K562 (cell line): ENCODE measurements at regions not wholly inside any gene's neighbourhood (a gene's known extent, or its start where the extent isn't known, plus 50 kb on each side); places are given as distances from the start of the nearest gene placed in this dataset.
A peak's percentile ranks its signal among the peaks of the same experiment; 100 is the strongest.

ENCODE experiments used
- ATAC-seq: fragments of 200-7000 bp; cut with Tn5 transposase; 3 replicates; pipeline ENCODE4 v1.9.1; 2020; ENCODE audit warnings: moderate library complexity
- BruUV-seq: library from RNA; stranded (reverse); fragments of 400-500 nt; replicated peaks from 2 replicates; lab custom pipeline; 2021; lab: Mats Ljungman, UMichigan
- CTCF ChIA-PET: fragments of 300-600 bp; formaldehyde crosslinking; extraction: SDS; loops from one replicate; lab custom pipeline; 2021; ENCODE audit warnings: low intra/inter-chr PET ratio; lab: Yijun Ruan, JAX
- POLR2A ChIA-PET: fragments of 300-600, 350-650 bp; sonication (Branson Sonifier 250); formaldehyde crosslinking; extraction: SDS; loops from one replicate; lab custom pipeline; 2021; ENCODE audit warnings: antibody characterized with exemption, inconsistent platforms; lab: Yijun Ruan, JAX
- DNase-seq, 4 experiments: peaks; one replicate each; pipeline versions ENCODE4 v3.0.0 to v3.0.0-alpha.2; 2011 to 2018; ENCODE audit warnings: low spot score in 3 of 4, mixed read lengths in 3 of 4; ENCODE audit errors: extremely low read depth in 1 of 4
- FAIRE-seq: peaks from 2 replicates; lab custom pipeline; 2011; peaks lifted over from hg19 to GRCh38; lab: Jason Lieb, UNC
- H2AFZ ChIP-seq: 2 replicates; pipeline ENCODE4 v1.6.0; 2011; ENCODE audit warnings: low read depth, low read length, control low read depth, inconsistent platforms
- H3K27ac ChIP-seq: fragments of 200-600 bp; 3 replicates; pipeline ENCODE4 v1.8.0; 2011; ENCODE audit warnings: low read depth, mild to moderate bottlenecking, control low read depth, inconsistent platforms, low read length, moderate library complexity, mixed read lengths; ENCODE audit errors: extremely low read depth
- H3K27me3 ChIP-seq, 2 experiments: fragments of 300-600 bp in 1 of 2; 2 replicates in 1 of 2; 3 replicates in 1 of 2; pipeline versions ENCODE4 v1.6.0 to v1.8.0; 2011; ENCODE audit warnings: inconsistent platforms in 2 of 2, low read length in 2 of 2, mild to moderate bottlenecking in 1 of 2, mixed read lengths in 1 of 2, moderate library complexity in 1 of 2; ENCODE audit not compliant: control insufficient read depth in 2 of 2, insufficient read depth in 2 of 2
- H3K36me3 ChIP-seq: fragments of 300-600 bp; 3 replicates; pipeline ENCODE4 v1.8.0; 2011; ENCODE audit warnings: mild to moderate bottlenecking, low read length, inconsistent platforms; ENCODE audit not compliant: control insufficient read depth, insufficient read depth
- H3K4me1 ChIP-seq, 2 experiments: fragments of 200-600 bp in 1 of 2; replicated peaks in 1 of 2; 2 replicates in 1 of 2; 3 replicates in 1 of 2; pipeline versions ENCODE4 v1.5.1 to v1.8.0; 2011; ENCODE audit warnings: inconsistent platforms in 2 of 2, low read length in 2 of 2, mild to moderate bottlenecking in 1 of 2, mixed read lengths in 1 of 2, moderate library complexity in 1 of 2; ENCODE audit not compliant: control insufficient read depth in 2 of 2, insufficient read depth in 2 of 2
- H3K4me2 ChIP-seq: 2 replicates; pipeline ENCODE4 v1.6.1; 2011; ENCODE audit warnings: low read length, control low read depth, inconsistent platforms, mixed read lengths; ENCODE audit not compliant: insufficient read depth
- H3K4me3 ChIP-seq: fragments of 200-600 bp; sonication (generic), shearing (Covaris generic); 2 replicates; pipeline ENCODE4 v1.5.1; 2016; ENCODE audit warnings: control low read depth, inconsistent platforms
- H3K79me2 ChIP-seq: fragments of 200-600 bp; 3 replicates; pipeline ENCODE4 v1.8.0; 2011; ENCODE audit warnings: low read length, inconsistent platforms; ENCODE audit not compliant: control insufficient read depth, insufficient read depth
- H3K9ac ChIP-seq, 2 experiments: 2 replicates each; pipeline versions ENCODE4 v1.6.0 to v1.6.1; 2011; ENCODE audit warnings: low read depth in 2 of 2, low read length in 2 of 2, control low read depth in 1 of 2, inconsistent platforms in 1 of 2, mild to moderate bottlenecking in 1 of 2, mixed read lengths in 1 of 2; ENCODE audit not compliant: insufficient read depth in 1 of 2
- H3K9me1 ChIP-seq: one replicate; pipeline ENCODE4 v1.6.0; 2011; ENCODE audit warnings: inconsistent platforms, mild to moderate bottlenecking, low read length, moderate library complexity; ENCODE audit not compliant: control insufficient read depth, insufficient read depth
- H3K9me3 ChIP-seq: replicated peaks from 2 replicates; pipeline ENCODE4 v1.5.1; 2011; ENCODE audit warnings: low read depth, low read length, inconsistent platforms; ENCODE audit not compliant: control insufficient read depth, insufficient read depth
- H4K20me1 ChIP-seq: replicated peaks from 2 replicates; pipeline ENCODE4 v1.6.1; 2011; ENCODE audit warnings: low read length, inconsistent platforms, mixed read lengths; ENCODE audit not compliant: control insufficient read depth, insufficient read depth
- MLLT1 ChIP-seq, 2 experiments: fragments of 450-650 bp; IDR thresholded peaks; 2 replicates each; pipeline ENCODE4 v1.6.1; 2016
- NELFE ChIP-seq: IDR thresholded peaks from 2 replicates; pipeline ENCODE4 v1.6.1; 2011; ENCODE audit warnings: mild to moderate bottlenecking; ENCODE audit not compliant: insufficient read depth, insufficient read length
- RBM15 ChIP-seq: fragments of 200-400 bp; formaldehyde crosslinking; IDR thresholded peaks from 2 replicates; pipeline ENCODE4 v1.6.1; 2018; ENCODE audit warnings: mild to moderate bottlenecking, low read length, moderate library complexity; ENCODE audit not compliant: insufficient read depth
- RFX1 ChIP-seq: fragments of 450-650 bp; IDR thresholded peaks from 2 replicates; pipeline ENCODE4 v1.6.1; 2016; ENCODE audit warnings: mild to moderate bottlenecking, moderate library complexity
- SRF ChIP-seq, 2 experiments: fragments of 250-450, 450-650 bp in 1 of 2; sonication (Bioruptor Pico) in 1 of 2; sonication (generic) in 1 of 2; formaldehyde crosslinking; IDR thresholded peaks; 2 replicates each; pipeline versions ENCODE4 v1.5.0 to v1.5.1; 2020 to 2022; ENCODE audit warnings: mild to moderate bottlenecking in 1 of 2, missing genetic modification reagents in 1 of 2
- STAG1 ChIP-seq: sonication (generic); formaldehyde crosslinking; IDR thresholded peaks from 2 replicates; pipeline ENCODE4 v1.5.0; 2020; ENCODE audit warnings: missing genetic modification reagents, borderline replicate concordance
- VEZF1 ChIP-seq: fragments of 200-800 bp; sonication (Bioruptor generic); IDR thresholded peaks from 2 replicates; pipeline ENCODE4 v1.6.1; 2017; ENCODE audit warnings: missing genetic modification characterization, missing compliant biosample characterization
- ZNF253 ChIP-seq: fragments of 250-450 bp; sonication (Bioruptor Pico); conservative IDR thresholded peaks from 2 replicates; pipeline ENCODE4 v1.6.1; 2021; ENCODE audit warnings: mild to moderate bottlenecking
- in situ Hi-C: fragments of 300-500 bp; cut with MboI; formaldehyde crosslinking; loops from 4 replicates; pipeline ENCODE4 v1.15.0; 2018; ENCODE audit warnings: inconsistent platforms, mixed read lengths
- intact Hi-C: fragments of 100-400 bp; cut with micrococcal nuclease; formaldehyde crosslinking; loops from 2 replicates; pipeline ENCODE4 v1.14.2; 2022

- Histone ChIP-seq H3K36me3 (no peaks in the 10 kb centered on the region), H3K27ac (no peak overlapping the region), H3K4me2 (no peak overlapping the region), H3K9me1 (no peaks in the 10 kb centered on the region), H3K4me1 (peaks cover 0 to 4% of the 10 kb centered on the region in 2 experiments; a peak in 2 of 5 replicates), H2AFZ (peak overlapping the region; percentile 60), H3K27me3 (no peaks in the 10 kb centered on the region), H3K4me3 (no peak overlapping the region), H4K20me1 (no peaks in the 10 kb centered on the region), H3K9me3 (no peaks in the 10 kb centered on the region), H3K79me2 (no peaks in the 10 kb centered on the region), H3K9ac (no peak overlapping the region)
- DNase-seq: no peak
- FAIRE-seq: no peak
- ChIA-PET POLR2A (no interaction called here), CTCF (no interaction called here)
- no TSS peak for BruUV-seq
- intact Hi-C loops: loop anchor here (10.0 kb wide), 1 partner anchor 575 kb away; the partner anchor contains the start of gene CFAP299
- ATAC-seq: no peak
- no peak for TF ChIP-seq RBM15
- TF ChIP-seq ZNF253 (CRISPR knock-in tag): no peak
- no peak for TF ChIP-seq NELFE
- no peak for TF ChIP-seq VEZF1
- no peak for TF ChIP-seq RFX1
- TF ChIP-seq SRF (CRISPR knock-in tag; IDR thresholded peaks at IDR 0.05): no peak
- no peak for TF ChIP-seq MLLT1 (IDR thresholded peaks at IDR 0.05)
- TF ChIP-seq STAG1 (CRISPR knock-in tag): no peak
- in situ Hi-C loops: no loop called here
These were observed 313.2 kb downstream of the ANTXR2 start for GRCh38 chr4:79759793-79760192.
